Fibroblast of lung (primary cell): ENCODE measurements at regions not wholly inside any gene's neighbourhood (a gene's known extent, or its start where the extent isn't known, plus 50 kb on each side); places are given as distances from the start of the nearest gene placed in this dataset.

ENCODE experiments used
- CTCF ChIP-seq, 2 donors: IDR thresholded peaks in 1 of 2; conservative IDR thresholded peaks in 1 of 2; 1 replicate in 1 of 2; 2 replicates in 1 of 2; pipeline ENCODE4 v1.5.1; 2011 to 2012; ENCODE audit warnings: low read length in 2 of 2, control low read depth in 1 of 2, inconsistent platforms in 1 of 2, low read depth in 1 of 2, mild to moderate bottlenecking in 1 of 2
- EZH2 ChIP-seq: IDR thresholded peaks from 2 replicates; pipeline ENCODE4 v1.5.1; 2012; ENCODE audit warnings: low read length, control low read depth, mild to moderate bottlenecking; ENCODE audit errors: missing control alignments

- TF ChIP-seq CTCF (conservative IDR thresholded peaks at IDR 0.05 in 1 of 2, IDR thresholded peaks at IDR 0.05 in 1 of 2; ENCODE audit: low read depth in 1 of 2, low read length in 2 of 2) (no peak), EZH2 (no peak)
These were observed 1906.6 kb upstream of the TENM3 start for GRCh38 chr4:180336494-180337090.
